KMS-11 (cell line): ENCODE measurements at regions not wholly inside any gene's neighbourhood (a gene's known extent, or its start where the extent isn't known, plus 50 kb on each side); places are given as distances from the start of the nearest gene placed in this dataset.

Source experiments
- H2AFZ ChIP-seq: fragments of 200-600 bp; sonication (generic); 2 replicates; pipeline ENCODE4 v1.6.1; 2016; ENCODE audit warnings: antibody characterized with exemption, mixed run types, low read depth
- H3K27ac ChIP-seq: fragments of 200-600 bp; sonication (generic); 2 replicates; pipeline ENCODE4 v1.6.1; 2016; ENCODE audit warnings: mild to moderate bottlenecking, mixed run types
- H3K27me3 ChIP-seq: fragments of 200-600 bp; sonication (generic); 2 replicates; pipeline ENCODE4 v1.6.1; 2017; ENCODE audit warnings: mild to moderate bottlenecking, low read depth, mixed run types, moderate library complexity; ENCODE audit not compliant: insufficient read depth
- H3K36me3 ChIP-seq: fragments of 200-600 bp; sonication (generic); 2 replicates; pipeline ENCODE4 v1.6.1; 2017; ENCODE audit warnings: mild to moderate bottlenecking, mixed run types; ENCODE audit not compliant: insufficient read depth
- H3K4me1 ChIP-seq: fragments of 200-600 bp; sonication (generic); 2 replicates; pipeline ENCODE4 v1.6.1; 2016; ENCODE audit warnings: mild to moderate bottlenecking, low read depth, mixed run types; ENCODE audit not compliant: poor library complexity, severe bottlenecking
- H3K4me2 ChIP-seq: fragments of 200-600 bp; sonication (generic); 2 replicates; pipeline ENCODE4 v1.7.0; 2016; ENCODE audit warnings: mild to moderate bottlenecking, mixed run types
- H3K4me3 ChIP-seq: fragments of 200-600 bp; sonication (generic); IDR thresholded peaks from 2 replicates; pipeline ENCODE4 v1.6.1; 2017; ENCODE audit warnings: low read depth, low read length, mixed read lengths; ENCODE audit not compliant: insufficient read depth
- H3K79me2 ChIP-seq: fragments of 200-600 bp; sonication (generic); 2 replicates; pipeline ENCODE4 v1.6.1; 2016; ENCODE audit warnings: low read depth, mixed run types; ENCODE audit not compliant: insufficient read depth
- H3K9ac ChIP-seq: fragments of 200-600 bp; sonication (generic); 2 replicates; pipeline ENCODE4 v1.6.1; 2016; ENCODE audit warnings: mild to moderate bottlenecking, mixed run types
- H4K20me1 ChIP-seq: fragments of 200-600 bp; sonication (generic); 2 replicates; pipeline ENCODE4 v1.6.1; 2016; ENCODE audit warnings: mild to moderate bottlenecking, mixed run types; ENCODE audit not compliant: insufficient read depth
- TF ChIP-seq, protein P1 (sequence below): fragments of 200-600 bp; sonication (generic); conservative IDR thresholded peaks from 2 replicates; pipeline ENCODE4 v1.6.1; 2017; ENCODE audit warnings: low read depth, mild to moderate bottlenecking, antibody characterized with exemption, low read length, moderate library complexity, mixed read lengths

DNA sequence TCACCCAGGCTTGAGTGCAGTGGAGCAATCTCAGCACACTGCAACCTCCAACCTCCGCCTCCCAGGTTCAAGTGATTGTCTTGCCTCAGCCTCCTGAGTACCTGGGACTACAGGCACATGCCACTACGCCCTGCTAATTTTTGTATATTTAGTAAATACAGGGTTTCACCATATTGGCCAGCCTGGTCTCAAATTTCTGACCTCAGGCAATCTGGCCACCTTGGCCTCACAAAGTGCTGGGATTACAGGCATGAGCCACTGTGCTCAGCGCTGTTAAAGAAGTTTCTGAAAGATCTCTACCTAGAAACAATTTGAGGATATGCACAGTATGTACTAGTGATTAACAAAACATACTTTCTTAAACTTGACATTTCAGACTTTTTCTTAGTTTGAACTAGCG is 182.6 kb upstream of the ESRRG start:
- no peak overlapping the region for H3K4me2 ChIP-seq
- H2AFZ ChIP-seq, result no peak overlapping the region
- H4K20me1 ChIP-seq, result no peaks in the 10 kb centered on the region
- TF ChIP-seq, protein P1, sequence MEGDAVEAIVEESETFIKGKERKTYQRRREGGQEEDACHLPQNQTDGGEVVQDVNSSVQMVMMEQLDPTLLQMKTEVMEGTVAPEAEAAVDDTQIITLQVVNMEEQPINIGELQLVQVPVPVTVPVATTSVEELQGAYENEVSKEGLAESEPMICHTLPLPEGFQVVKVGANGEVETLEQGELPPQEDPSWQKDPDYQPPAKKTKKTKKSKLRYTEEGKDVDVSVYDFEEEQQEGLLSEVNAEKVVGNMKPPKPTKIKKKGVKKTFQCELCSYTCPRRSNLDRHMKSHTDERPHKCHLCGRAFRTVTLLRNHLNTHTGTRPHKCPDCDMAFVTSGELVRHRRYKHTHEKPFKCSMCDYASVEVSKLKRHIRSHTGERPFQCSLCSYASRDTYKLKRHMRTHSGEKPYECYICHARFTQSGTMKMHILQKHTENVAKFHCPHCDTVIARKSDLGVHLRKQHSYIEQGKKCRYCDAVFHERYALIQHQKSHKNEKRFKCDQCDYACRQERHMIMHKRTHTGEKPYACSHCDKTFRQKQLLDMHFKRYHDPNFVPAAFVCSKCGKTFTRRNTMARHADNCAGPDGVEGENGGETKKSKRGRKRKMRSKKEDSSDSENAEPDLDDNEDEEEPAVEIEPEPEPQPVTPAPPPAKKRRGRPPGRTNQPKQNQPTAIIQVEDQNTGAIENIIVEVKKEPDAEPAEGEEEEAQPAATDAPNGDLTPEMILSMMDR, result no peak
- no peak overlapping the region for H3K27ac ChIP-seq
- no peaks in the 10 kb centered on the region for H3K4me1 ChIP-seq
- no peaks in the 10 kb centered on the region for H3K27me3 ChIP-seq
- H3K9ac ChIP-seq, result no peak overlapping the region
- H3K36me3 ChIP-seq, result no peaks in the 10 kb centered on the region
- no peaks in the 10 kb centered on the region for H3K79me2 ChIP-seq
- no peak overlapping the region for H3K4me3 ChIP-seq

DNA sequence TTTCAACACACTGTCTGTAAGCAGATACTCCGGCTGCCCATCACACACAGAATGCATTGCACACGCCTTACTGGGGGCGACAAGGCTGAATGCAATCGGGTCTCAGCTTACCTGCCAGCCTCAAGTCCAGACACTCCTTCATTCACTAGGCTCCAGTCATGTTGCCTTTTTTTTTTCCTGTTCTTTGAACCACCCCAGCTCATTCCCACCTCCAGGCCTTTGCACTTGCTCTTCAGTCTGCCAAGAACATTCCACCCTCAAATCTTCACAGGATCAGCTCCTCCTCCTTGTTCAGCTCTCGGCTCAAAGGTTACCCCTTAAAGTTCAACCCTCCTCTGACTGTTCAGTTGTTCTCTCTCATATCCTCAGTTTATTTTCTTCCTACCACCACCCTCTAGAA is 181.9 kb upstream of the ESRRG start:
- no peaks in the 10 kb centered on the region for H4K20me1 ChIP-seq
- no peak overlapping the region for H3K4me2 ChIP-seq
- TF ChIP-seq, protein P1, result no peak

DNA sequence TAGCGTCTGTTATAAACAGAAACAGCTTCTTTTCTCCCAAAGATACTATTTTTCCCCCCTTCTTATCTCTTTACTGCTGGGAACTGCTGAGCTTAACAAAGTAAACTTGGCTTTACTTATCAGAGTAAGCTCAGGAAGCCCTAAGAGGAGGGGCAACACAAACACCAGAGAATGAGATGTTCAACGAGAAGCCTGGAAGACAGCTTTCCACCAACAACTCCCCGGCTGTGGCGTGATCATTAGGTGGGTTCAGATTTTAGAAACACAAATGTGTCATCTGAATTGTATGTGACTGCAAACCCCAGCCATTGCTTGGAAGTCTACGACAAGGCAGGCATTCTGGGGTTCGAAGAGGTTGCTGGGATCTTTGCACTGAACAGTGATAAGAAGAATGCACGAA is 181.2 kb upstream of the ESRRG start:
- Histone ChIP-seq H3K4me2 (no peak overlapping the region), H4K20me1 (no peaks in the 10 kb centered on the region), H3K79me2 (no peaks in the 10 kb centered on the region), H2AFZ (no peak overlapping the region), H3K36me3 (no peaks in the 10 kb centered on the region), H3K27me3 (no peaks in the 10 kb centered on the region), H3K27ac (no peak overlapping the region), H3K9ac (no peak overlapping the region), H3K4me1 (no peaks in the 10 kb centered on the region), H3K4me3 (no peak overlapping the region)
- TF ChIP-seq, protein P1, result no peak

More for the DNA sequence above, 181.9 kb upstream of the ESRRG start:
- H3K27me3 ChIP-seq, result no peaks in the 10 kb centered on the region
- H3K4me3 ChIP-seq, result no peak overlapping the region
- H3K79me2 ChIP-seq, result no peaks in the 10 kb centered on the region
- H3K36me3 ChIP-seq, result no peaks in the 10 kb centered on the region
- H3K9ac ChIP-seq, result no peak overlapping the region
- H3K27ac ChIP-seq, result no peak overlapping the region
- no peaks in the 10 kb centered on the region for H3K4me1 ChIP-seq
- no peak overlapping the region for H2AFZ ChIP-seq

DNA sequence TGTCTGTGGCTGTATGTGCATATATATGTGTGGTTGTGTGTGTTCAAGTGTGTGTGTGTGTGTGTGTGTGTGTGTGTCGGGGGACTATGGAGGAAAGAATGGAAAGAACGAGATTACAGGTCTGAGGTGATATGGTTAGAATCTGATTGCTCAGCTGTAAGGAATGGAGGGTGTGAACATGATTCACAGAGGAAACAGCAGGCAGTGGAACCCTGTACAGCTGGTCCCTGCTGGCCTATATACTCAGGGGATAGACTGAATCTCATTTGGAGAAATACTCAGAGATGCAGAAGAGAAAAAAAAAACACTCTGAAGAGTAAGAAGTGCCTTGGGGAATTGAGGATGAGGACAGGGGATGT is 180.1 kb upstream of the ESRRG start:
- no peaks in the 10 kb centered on the region for H3K79me2 ChIP-seq
- no peak overlapping the region for H2AFZ ChIP-seq
- no peaks in the 10 kb centered on the region for H3K36me3 ChIP-seq
- H3K4me1 ChIP-seq, result no peaks in the 10 kb centered on the region
- H4K20me1 ChIP-seq, result no peaks in the 10 kb centered on the region
- no peak overlapping the region for H3K4me3 ChIP-seq
- no peak overlapping the region for H3K27ac ChIP-seq
- no peak overlapping the region for H3K4me2 ChIP-seq
- TF ChIP-seq, protein P1, result no peak
- no peak overlapping the region for H3K9ac ChIP-seq
- H3K27me3 ChIP-seq, result no peaks in the 10 kb centered on the region
